ENCODE measurements at regions not wholly inside any gene's neighbourhood (a gene's known extent, or its start where the extent isn't known, plus 50 kb on each side); places are given as distances from the start of the nearest gene placed in this dataset.

GRCh38 chr3:66747696-66748095, 246.9 kb upstream of the LRIG1 start:
- no peak for DNase-seq (ENCODE audit: low spot score)

- no peak for DNase-seq (ENCODE audit: low spot score)
These were observed 247.5 kb upstream of the LRIG1 start for GRCh38 chr3:66748175-66748876.

DNA sequence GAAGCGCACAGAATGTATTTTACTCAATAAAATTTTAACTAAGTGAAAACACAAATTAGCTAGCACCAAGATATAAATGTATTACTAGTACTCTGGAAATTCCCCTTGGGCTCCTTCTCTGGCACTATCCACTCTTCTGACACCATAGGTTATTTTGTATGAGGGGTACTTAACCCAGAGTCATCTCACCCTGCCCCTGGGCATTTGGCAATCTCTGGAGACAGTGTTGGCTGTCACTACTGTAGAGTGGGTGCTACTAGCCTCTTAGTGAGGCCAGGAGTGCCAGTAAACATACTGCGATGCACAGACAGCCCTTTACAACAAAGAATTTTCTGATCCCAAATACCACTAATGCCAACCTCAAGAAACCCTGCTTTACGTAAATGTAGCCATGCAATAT, 246.3 kb upstream of the KBTBD8 start:
- DNase-seq (ENCODE audit: low spot score), result no peak

DNA sequence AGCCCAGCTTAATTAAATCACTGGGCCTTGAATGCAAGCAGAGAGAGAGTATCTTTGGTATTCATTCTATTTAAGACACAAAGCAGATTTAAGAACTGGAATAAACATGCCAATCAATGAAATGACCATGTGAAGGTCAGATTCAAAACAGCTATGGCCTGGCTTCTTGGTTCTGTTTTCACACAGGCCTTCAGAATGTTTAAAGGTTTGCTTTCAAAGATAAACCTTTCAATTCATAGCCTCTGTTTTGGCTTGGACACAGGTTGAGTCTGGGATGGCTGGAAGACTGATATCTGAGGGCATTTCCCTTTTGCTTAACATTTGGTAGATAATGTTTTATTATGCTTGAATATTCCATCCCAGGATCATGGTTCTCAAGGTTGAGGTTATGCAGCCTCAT, 244.4 kb upstream of the KBTBD8 start:
- no peak for DNase-seq (ENCODE audit: low spot score)

DNA sequence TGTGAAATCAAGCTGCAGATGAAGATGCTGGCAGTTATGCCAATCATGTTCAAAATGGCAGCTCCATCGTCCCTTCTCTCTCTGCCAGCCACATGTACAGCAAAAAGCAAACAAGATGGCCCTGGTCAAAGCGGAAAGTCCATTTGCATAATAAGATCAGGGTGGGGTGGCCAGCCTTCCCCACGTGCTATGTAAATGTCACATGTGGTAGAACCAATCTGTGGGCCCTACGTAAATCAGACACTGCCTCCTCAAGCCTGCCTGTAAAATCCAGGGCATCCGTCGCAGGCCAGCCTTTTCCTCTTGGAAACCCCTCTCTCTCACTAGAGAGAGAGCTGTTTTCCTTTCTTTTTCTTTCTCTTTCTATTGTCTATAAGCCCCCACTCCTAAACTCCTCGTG, 243.5 kb upstream of the KBTBD8 start:
- no peak for DNase-seq (ENCODE audit: low spot score)

GRCh38 chr3:66755924-66756323, 242.2 kb upstream of the KBTBD8 start:
- no peak for DNase-seq (ENCODE audit: low spot score)

DNA sequence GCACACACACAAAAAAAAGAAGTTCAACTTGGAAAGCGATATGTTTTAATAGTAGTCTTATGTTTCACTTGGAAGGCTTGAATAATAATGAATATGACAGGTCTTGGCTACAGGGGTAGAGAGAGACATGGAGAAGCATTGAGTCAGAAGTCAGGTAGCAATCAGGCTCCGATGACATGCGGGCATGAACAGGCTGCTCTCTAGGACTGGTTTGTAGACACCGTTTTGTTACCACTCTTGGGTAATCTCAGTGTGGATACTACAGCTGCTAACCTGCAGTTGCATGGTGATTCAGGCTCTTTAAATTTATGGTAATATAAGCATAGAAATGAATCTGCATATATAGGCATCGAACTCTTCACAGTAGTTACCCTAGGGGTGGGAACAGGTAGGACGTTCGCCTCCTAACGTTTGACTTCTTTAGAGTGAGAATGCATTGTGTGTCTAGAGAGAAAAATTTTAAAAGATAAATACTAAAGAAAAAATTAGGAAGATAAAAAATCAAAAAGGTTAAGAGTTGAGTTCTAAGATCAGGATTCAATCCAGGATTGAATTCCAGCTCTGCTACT, 241.6 kb upstream of the KBTBD8 start:
- no peak for DNase-seq (ENCODE audit: low spot score)

DNA sequence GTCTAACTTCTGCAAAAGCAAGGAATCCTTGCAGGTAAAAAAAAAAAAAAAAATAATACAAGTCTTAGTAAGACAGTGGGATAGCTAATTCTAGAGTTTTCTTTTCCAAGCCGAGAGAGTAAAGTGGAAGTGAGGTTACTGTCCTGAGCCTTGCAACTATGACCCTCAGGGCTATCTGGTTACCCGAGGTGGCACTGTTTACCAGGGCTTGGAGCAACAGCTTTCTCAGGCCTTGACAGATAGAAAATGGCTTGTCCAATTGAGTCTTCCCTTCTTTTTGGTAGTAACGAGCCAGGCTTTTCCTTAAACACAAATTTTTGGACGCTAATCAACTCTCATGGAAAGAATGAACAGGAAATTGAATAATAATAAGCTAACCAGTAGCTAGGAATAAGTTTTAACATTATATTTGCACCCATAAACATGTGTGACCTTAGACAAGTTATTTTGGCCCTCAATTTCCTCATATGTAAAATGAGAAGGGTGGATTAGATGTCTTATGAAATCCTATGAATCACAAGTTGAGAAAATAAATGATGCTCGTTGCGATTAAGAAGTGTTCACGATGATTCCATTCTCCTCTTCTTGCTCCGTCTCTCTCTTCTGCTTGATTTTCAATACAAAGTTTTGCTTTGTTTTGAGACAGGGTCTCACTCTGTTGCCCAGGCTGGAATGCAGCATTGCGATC, 236.9 kb upstream of the KBTBD8 start:
- no peak for DNase-seq (ENCODE audit: low spot score)

GRCh38 chr3:66762916-66763693, 235.0 kb upstream of the KBTBD8 start:
- no peak for DNase-seq (ENCODE audit: low spot score)

- DNase-seq (ENCODE audit: low spot score), result no peak
These were observed 220.0 kb upstream of the KBTBD8 start for GRCh38 chr3:66778107-66778506.

DNA sequence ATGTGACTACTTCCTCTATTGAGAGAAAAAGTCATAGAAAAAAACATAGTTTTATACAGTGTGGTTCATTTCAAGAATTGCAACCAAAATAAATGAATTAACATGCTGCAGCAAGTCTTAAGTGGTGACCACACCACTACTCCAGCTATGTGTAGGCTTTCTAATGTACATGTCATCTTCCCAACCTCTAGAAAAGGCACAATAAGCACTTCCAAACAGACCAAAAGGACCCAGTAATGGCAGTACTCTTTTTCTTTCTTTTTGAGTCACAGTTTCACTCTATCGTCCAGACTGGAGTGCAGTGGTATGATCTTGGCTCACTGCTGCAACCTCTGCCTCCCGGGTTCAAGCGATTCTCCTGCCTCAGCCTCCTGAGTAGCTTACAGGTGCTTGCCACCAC, 219.3 kb upstream of the KBTBD8 start:
- DNase-seq (ENCODE audit: low spot score), result no peak

DNA sequence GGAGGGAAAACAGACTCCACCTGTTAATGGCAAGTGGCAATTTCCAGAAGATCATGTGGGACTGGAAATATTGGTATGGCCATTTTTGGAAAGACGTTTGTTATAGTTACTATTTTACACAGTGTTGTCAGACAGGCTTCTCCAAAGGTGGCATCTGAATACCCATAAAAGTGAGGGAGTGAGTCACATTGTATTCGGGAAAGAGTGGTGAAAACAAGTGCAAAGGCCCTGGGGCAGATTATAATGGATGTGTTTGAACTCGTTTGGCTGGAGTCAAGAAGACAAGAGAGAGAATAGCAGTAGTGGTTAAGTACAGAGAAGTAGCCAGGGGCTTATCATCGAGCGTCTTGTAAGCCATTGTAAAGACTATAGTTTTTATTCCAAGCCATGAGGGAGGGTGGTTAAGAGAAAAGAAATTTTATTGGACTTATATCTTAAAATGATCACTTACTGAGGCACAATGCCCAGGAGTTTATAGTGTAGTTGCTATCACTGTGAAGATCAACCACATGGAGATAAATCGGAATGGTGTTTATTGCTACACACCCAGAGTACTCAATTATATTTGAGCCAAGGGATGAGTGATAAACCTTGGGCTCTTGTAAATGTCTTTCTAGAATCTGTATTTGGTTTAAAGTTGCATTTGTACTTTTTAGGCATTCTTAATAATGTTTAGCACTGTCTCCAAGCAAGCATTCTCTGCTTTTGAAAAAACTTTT, 212.8 kb upstream of the KBTBD8 start:
- no peak for DNase-seq (ENCODE audit: low spot score)

DNA sequence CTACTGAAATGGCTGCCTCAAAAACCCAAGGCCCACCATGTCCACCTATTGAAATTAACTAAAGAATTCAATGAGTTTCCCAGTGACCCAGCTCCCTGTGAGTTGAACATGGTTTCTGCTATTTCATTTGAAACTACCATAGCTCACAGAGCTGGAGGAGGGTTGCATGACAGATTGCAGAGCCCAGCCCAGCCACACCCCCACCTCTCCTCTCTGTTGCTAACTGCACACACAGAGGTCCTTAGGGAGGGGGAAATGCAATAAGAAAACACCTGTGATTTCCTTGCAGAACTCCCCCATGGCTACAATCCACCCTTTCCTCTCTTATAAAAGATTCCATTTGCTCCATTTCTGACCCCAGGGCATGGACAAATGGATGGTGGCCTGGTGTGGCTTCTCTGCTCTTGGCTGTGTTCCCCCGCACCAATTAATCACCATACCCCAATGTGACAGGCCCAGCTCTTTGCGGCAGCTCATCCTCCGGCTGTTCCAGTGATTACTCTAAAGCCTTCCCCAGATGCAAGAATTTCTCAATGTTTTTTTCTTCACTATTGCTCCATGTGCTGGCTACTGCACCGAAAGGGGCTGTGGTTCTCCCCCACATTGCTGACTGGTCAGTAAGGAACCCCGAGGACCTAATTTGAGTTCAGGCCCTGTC, 208.4 kb upstream of the KBTBD8 start:
- DNase-seq (ENCODE audit: low spot score), result no peak

DNA sequence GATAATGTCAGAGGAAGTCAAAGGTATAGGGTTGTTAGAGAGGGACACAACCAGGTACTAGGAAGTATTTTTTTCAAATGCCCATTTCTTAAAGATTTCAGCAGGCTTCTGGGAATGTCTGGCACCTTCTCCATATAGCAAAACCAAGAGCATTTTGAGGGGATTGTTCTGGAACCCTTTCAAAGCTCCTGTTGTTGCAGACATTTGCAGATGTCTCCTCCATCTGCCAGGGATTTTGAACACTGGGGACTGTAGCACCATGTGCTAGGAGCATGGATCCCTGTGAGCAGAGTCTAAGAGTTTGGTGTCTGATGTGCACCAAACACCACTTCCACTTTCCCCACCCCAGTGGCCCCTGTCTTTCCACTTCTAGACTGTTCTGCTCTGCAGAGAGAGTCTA, 206.0 kb upstream of the KBTBD8 start:
- no peak for DNase-seq (ENCODE audit: low spot score)

GRCh38 chr3:66795365-66795764, 202.7 kb upstream of the KBTBD8 start:
- no peak for DNase-seq (ENCODE audit: low spot score)

GRCh38 chr3:66796343-66796742, 201.8 kb upstream of the KBTBD8 start:
- DNase-seq (ENCODE audit: low spot score), result no peak

GRCh38 chr3:66797889-66798560, 200.1 kb upstream of the KBTBD8 start:
- peak; percentile 29 for DNase-seq (ENCODE audit: low spot score)

DNA sequence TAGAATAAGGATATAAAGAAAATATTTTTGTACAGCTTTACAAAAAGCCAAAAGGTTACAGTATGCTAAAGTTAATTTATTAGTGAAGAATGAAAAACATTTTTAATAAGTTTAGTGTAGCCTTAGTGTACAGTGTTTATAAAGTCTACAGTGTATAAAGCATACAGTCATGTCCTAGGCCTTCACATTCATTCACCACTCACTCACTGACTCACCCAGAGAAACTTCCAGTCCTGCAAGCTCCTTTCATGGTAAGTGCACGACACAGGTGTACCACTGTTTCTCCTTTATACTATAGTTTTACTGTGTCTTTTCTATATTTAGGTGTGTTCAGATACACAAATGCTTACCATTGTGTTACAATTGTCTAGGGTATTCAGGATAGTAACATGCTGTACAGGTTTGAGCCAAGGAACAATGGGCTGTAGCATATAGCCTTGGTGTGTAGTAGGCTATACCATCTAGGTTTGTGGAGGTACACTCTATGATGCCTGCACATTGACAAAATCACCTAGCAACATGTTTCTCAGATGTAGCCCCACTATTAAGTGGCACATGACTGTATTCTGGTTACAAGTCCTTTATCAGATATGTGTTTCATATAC, 197.1 kb upstream of the KBTBD8 start:
- no peak for DNase-seq (ENCODE audit: low spot score)

- no peak for DNase-seq (ENCODE audit: low spot score)
These were observed 194.9 kb upstream of the KBTBD8 start for GRCh38 chr3:66803206-66803605.
